Stimulated activated CD8-positive, alpha-beta memory T cell treated with anti-CD3 and anti-CD28 coated beads, Interleukin-4, amount 100 ng/mL, for 4 hours (primary cell): ENCODE measurements at regions not wholly inside any gene's neighbourhood (a gene's known extent, or its start where the extent isn't known, plus 50 kb on each side); places are given as distances from the start of the nearest gene placed in this dataset.

Experiments
- DNase-seq, 2 donors: peaks; one replicate each; pipeline ENCODE4 v3.0.0-alpha.2; 2020; ENCODE audit warnings: low read depth in 2 of 2, low spot score in 1 of 2

DNA sequence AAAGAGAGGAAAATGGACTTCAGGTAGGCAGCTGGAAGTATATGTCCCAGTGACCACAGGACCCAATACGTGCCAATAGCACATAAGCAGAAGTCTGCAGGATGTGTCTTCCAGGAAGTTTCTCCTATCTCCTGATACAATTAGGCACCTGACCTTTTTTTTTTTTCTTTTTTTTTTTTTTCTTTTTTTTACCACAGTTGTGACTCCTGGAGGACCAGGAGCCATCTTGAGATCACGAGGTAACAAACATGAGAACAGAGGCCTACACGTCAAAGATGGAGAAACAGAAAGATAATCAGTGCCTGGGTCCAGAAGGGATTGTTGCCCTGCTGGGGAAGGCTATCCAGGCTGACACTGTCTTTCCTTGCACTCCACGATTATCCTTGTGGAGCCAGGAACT lies 312.4 kb upstream of the NEBL start:
- no peak for DNase-seq

DNA sequence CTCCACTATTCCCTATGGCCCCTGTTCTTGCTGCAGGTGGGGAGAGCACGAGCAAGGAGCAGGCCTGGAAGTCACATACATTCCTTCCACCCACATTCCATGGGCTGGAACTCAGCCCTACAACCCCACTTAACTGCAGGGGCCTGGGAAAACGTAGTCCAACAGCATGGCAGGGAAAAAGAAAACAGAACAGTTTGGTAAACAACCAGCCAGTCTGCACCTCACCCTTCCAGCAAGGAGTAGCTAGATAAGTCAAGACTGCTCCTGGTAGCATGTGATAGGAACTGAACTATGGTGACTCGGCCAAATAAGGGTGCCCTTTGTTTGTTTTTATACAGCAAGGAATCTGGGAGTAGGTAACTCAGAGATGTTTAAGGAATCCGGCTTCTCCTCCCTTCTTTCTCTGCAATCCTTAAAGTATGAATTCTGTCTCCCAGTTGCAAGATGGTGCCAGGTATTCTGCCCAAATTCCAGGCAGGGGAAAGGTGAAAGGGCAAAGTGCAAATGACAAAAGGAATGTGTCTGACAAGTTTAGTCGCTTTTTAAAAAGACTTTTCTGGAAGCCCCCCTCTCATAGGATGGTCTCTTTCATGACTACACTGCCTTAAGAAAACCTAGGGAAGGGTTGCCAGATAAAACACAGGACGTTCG lies 311.7 kb upstream of the NEBL start:
- DNase-seq: no peak

DNA sequence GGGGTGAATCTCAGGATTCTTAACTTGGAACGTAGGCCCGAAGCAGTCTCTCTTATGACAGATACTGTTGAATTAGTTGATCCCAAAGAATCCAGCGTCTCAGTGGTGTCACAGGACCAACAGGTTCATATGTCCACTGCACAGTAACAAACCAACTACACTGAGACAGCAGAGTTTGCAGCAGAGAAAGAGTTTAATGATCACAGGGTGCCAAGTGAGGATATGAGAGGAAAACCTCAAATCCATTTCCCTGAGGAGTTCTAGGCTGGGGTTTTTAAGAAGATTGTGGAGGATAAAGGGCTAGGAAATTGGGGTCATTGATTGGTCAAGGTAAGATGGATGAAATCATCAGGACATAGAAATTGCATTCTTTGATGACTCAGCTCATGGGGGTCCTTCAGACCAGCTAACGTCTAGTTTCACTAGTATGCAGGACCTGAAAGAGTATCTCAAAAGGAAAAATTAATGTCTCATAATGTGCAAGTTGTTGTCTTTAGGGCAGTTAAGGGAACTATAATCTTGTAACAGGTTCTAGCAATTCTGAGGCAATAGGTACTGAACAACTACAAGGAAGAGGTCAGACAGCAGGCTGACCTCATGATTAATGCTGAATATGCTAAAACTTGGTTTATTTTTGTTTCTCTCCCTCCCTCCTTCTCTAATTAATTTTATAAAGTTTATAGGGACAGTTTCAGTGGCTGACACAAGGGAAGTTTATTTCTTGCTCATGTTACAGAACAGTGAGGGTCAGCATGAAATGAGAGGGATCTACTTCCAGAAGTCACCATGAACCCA lies 310.9 kb upstream of the NEBL start:
- no peak for DNase-seq

DNA sequence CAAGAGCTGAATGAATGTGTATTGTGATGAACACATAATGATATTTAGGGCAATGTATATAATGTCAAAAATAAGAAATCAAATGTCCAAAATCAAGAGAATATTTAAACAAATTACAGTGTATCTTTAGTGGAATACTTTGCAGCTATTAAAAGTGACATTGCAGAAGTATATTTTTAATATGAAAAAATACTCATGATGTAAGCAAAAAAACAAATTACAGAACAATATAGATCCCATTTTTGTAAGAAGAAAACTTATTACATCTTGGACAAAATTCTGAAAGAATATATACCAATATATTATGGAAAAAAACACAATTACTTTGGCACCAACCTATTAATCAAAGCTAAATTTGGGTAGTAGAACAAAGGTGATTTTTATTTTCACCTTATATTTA lies 308.2 kb upstream of the NEBL start:
- no peak for DNase-seq

DNA sequence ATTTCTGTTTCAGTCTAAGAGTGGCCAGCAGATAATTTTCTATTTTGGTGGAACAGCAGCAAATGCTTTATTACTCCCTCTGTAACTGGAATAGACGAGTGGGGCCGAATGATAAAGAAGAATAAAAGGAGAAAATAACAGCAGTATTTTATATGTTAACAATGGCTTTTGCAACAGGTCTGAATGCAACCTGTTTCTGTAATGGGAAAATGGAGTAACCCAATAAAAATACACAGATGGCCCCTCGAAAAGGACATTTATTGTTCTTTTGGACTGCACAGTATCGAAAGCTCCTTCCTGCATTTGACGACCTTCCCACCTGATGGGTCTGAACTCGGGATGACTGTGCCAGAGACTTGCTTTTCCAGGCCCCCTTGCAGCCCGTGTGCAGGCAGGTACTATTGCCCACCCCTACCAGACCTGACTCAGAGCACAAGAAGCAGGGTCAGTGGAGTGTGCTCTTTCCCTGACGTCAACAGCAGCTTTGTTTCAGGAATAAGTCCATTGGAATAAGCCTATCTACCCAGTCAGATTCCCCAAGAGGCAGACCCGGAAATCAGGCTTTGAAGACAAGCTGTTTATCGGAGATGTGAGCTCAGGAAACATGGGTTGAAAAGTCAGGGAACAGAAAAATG lies 306.5 kb upstream of the NEBL start:
- DNase-seq: no peak

DNA sequence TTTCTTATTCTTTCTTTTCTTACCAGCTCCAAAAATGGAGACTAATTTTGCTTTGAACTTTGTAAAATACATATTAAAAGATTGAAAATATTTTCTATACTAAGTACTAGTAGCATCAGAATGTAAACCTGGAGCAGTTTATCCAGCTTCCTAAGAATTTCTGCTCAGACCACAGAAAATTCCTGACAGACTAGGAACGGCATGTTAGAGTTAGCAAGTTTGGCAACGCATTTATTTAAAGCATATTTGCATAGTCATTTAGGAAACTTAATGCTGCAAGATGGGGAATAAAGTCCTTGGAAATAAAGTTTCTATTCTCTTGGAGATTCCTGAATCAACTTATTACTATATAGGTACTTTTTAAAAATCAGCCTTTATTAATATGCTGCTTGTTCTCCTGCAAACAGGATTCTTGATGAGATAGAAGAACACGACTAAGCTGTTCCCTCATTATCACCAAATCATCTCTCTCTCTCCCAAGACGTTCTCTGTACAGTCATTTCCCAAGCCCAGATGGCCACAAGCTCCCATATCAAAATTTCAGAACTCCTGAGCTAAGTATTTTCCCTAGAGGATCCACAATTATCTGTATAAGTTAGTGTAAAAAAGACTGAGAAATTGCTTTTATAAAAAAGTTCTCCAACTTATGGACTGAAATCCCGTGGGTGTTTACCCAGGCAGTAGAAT lies 305.8 kb upstream of the NEBL start:
- DNase-seq: no peak

DNA sequence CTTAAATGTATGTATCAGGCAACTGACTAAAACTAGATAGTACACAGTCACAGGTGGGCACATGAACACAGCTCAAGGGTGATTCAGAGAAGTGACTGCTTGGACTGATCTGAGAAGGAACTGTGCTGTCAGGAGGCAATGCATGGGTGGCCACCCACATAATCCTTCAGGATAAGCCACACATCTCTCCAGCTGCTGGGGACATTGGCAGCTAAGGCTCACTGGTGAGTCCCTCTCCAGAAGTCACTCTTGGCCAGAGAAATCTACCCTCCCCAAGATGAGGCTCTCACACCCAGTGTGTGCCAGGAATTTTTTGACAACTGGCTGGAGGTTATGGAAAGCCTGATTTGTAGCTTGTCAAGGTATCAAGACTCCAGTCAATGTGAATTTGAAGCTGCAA lies 302.4 kb upstream of the NEBL start:
- no peak for DNase-seq

DNA sequence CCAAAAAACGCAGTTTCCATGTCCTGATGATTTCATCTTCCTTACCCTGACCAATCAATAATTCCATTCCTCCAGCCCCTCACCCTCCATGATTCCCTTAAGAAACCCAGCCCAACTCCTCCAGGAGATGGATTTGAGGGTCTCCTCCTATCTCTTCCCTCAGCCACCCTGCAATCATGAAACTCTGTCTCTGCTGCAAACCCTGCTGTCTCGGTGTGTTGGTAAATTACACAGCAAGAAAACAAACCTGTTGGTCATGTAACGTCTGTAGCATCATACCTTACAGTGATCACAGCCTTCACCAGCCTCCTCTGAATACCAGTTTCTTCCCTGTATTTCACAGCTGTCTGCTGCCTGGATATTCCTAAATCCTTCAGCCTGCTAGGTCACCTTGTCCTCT lies 300.7 kb upstream of the NEBL start:
- DNase-seq: no peak

DNA sequence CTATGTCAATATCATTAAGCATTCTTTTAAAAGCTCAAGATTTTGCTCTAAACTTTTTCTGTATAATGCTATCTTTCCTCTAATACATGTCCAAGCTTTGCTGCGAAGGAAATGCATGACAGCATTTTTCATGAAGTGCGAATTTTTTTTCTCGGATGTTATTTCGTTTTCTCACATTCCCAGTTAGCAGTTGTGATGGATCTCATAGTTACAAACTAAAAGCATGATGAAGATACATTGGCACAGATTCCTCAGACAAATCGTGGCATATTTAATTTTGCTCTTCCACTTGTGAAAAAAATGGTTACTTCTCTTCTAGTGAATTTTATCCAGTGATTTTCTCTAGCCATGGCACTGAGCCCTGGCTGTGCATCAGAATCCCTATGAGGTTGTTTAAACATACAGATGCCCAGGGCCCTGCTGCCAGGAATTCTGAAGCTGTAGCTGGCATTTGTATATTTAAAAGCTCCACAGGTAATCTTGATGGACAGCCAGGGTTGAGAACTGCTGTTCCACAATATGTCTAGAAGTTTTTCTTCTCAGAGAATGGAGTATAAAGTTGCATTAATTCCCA lies 299.8 kb upstream of the NEBL start:
- no peak for DNase-seq

DNA sequence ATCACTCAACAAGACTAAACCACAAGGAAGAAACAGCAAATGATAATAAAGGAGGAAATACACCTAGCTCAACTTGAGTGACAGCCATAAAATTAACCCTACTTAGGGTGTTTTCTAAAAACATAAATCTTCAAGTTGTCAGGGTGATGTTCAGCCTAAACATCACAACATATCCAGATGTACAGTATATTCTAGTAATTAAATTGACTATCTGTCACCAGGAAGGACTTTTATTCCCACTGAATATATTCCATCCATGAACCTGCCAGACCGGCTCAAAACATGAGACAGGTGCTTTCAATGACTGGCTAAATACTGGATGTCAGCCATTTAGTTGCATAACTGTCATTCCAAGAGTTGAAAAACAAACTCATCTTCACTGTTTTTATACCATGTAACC lies 298.1 kb upstream of the NEBL start:
- DNase-seq: no peak

DNA sequence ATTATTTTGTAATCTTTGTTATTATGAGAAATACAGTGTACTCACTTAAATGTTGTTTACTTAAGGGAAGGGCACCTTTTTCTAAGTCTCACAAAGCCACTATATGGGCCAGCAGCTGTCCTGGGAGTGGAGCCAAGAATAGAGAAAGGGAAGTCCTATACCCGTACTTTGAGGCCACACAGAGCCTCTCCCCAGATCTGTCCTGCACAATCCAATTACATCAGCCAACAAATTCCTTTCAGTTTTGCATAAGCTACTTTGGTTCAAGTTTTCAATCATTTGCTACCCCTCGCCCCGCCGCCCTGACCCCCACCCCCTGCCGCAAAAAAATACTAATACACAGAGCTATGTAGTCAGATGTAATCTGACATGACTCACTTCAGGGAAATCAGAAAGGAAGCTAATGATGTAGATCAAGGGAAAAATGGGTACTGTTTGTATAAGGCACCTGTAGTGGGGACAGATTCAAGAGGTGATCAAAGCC lies 297.4 kb upstream of the NEBL start:
- DNase-seq: no peak

DNA sequence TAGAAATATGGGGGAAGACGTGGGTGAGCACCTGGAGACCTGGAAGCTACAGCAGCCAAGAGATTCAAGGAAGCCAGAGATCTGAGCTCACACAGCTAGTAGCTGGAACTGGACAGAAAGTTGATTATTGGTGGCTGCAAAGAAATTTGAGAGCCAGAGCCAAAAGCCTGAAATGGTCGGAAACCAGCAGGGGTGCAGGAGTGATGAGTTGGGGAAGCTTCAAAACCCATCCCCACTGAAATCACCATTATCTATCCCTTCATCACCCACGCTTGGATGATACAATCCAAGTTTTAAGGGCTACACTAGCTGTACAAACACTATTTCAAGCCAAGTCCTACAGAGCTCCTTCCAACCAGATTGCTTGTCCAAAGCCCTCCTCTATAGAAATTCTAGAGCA lies 296.1 kb upstream of the NEBL start:
- DNase-seq: no peak

DNA sequence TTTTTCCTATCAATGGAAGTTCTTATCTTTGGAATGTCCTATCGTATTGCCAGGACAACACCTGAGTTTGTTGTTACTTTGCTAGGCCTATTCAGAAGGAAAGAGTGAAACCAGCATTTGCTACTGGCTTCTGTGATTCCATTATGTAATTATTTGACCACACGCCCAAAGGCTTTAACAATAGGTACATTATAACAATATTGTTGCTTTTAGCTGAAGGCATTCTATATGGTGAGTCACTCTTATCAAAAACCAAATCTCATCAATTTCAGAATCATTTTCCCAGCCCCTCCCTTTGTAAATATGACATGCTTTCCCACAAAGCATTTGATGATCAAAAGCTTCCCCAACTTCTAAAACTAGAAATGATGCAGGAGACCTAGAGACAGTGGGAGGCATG lies 294.4 kb upstream of the NEBL start:
- no peak for DNase-seq

DNA sequence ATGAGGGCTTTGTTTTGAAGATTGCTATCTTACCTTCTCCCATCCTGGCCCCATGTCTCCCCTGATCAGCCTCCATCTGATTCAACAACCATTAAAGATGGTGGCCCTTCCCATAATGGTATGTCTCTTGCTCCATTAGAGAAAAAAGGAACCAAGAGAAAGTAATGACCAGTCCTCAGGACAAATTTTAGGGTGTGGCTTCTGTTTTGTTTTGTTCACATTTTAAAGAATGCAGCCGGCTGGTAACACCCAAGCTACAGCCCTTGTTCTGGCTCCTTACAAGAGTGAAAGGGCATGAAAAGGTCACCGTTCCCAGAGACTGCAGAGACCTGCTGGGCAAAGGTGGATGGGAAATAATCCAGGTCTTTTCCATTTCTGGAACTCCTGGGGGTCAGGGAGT lies 287.9 kb upstream of the NEBL start:
- no peak for DNase-seq

DNA sequence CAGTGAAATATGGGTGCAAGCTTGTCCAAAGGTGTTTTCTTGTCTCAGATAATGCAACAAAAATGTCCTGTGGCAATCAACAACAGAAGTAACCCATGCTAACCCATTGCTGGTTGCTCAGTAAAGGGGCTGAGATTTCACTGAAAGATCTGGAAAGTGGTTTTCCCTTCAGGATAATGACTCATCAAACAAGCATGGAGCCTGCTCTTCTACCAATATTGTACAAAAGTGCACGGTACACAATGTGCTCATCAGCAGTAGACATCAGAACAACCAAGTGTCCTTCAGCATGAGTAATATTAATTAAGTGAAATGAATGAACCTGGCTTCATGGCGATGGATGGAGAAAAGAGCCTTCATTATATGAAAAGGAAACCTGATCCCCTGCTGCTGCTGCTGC lies 287.1 kb upstream of the NEBL start:
- DNase-seq: no peak

DNA sequence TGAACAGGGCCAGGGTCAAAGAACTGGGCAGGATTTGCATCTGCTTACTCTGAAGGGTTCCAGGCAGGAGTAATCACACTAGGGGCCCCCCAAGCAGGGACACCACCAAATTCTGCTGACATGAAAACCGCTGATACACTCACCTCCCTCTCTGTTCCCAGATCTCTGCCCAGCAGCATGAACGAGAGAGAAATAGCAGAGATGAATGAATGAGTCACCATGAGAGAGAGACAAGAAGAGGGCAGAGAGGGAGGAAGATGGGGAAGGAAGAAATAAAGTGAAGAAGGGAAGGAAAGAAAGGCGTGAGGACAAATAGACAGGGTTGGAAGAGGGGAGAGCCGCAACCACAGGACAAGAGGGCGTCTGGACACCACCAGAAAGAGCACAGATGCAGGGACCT lies 285.9 kb upstream of the NEBL start:
- no peak for DNase-seq

DNA sequence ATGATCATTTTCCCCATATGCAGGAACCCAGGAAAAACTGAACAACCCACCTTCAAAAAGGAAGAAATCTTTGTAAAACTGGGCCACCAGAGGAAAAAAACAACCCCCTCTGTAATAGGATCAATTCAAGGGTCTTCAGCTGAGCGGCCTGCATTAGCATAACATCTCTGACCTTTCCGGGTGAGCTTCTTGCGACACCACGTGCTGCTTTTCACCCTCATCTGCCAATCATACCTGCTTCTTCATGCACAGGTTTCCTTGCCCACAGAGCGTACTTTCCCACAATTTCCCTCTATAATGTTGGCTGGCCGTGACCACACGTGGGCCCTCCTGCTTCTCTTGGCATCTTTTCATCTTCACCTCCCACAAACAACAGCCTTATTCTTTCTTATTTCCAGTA lies 284.3 kb upstream of the NEBL start:
- no peak for DNase-seq

DNA sequence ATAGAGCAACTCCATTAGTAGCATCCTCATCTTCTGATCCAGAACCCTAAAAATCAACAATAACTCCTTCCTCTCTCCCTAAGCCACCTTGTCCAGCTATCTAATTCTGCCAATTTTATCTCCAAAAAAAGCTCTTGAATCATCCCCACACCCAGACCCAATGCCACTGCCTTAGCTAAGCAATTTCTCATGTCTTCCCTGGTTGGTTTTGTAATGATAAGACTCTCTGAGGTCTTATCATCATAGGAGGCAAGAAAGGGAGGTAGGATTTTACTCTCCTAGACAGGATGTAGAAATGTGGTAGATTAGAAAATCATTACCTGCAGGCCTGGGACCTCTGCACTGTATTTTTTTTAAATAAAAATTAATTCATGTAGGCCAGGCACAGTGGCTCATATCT lies 283.5 kb upstream of the NEBL start:
- no peak for DNase-seq

DNA sequence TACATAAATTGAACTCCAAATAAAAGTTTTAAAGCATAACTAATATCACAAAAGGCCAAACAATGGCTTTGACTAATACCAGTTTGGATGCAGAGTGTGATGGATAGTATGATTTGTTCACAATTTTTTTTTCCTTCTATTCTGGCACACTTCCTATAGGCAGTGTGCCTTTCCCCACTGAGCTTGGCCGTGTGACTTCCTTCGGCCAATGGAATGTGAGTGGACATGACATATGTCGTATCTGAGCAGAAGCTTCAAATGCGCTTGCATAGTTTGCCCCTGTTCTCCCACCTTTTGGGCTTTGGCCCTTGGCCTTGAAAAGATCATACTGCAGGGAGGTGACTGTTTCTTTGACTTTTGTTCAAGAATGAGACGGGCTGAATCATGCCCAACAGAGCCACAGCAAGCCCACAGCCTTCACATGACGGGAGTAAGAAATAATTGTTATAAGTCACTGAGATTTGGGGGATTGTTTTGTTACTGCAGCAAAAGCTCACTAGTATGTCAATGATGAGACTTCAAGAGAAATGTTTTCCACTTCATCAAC lies 279.9 kb upstream of the NEBL start:
- no peak for DNase-seq

DNA sequence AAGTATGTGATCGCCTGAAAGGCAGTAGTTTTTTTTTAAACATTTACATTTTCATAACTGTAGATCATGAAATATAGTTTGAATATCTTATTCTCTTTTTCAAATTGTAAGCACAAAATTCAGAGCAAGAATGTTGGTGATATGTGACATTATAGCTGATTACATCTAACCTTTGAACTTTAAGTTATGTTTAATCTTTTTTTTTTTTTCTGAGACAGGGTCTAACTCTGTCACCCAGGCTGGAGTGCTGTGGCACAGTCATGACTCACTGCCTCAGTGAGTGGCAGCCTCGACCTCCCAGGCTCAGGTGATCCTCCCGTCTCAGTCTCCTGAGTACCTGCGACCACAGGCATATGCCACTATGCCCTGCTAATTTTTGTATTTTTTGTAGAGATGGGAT lies 278.7 kb upstream of the NEBL start:
- no peak for DNase-seq
